Mammary epithelial cell (primary cell): ENCODE measurements at regions not wholly inside any gene's neighbourhood (a gene's known extent, or its start where the extent isn't known, plus 50 kb on each side); places are given as distances from the start of the nearest gene placed in this dataset.

Experiments
- EZH2 ChIP-seq: IDR thresholded peaks from 2 replicates; pipeline ENCODE4 v1.6.1; 2012; ENCODE audit warnings: low read length, inconsistent platforms, borderline replicate concordance
- TF ChIP-seq, protein P1 (sequence below), 2 donors: IDR thresholded peaks in 1 of 2; conservative IDR thresholded peaks in 1 of 2; 2 replicates each; pipeline ENCODE4 v1.5.1; 2011 to 2012; ENCODE audit warnings: inconsistent platforms in 2 of 2, low read length in 2 of 2, mild to moderate bottlenecking in 2 of 2, control low read depth in 1 of 2, low read depth in 1 of 2; ENCODE audit not compliant: insufficient read depth in 1 of 2; ENCODE audit errors: extremely low read depth in 1 of 2

DNA sequence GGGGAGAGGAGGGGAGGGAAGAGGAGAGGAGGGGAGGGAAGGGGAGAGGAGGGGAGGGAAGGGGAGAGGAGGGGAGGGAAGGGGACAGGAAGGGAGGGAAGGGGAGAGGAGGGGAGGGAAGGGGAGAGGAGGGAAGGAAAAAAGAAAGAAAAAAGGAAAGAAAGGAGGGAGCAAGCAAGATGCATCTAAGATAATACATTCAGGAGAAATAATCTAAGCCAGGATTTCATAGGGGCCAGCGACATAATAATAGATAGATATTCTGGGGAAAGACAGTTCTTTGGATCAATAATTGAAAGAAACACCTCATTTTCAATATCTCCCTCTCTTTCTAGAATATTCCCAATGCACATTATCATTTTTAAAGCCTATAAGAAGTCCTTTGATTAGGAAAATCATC is 328.9 kb upstream of the ID2 start:
- no peak for TF ChIP-seq EZH2
- TF ChIP-seq, protein P1, sequence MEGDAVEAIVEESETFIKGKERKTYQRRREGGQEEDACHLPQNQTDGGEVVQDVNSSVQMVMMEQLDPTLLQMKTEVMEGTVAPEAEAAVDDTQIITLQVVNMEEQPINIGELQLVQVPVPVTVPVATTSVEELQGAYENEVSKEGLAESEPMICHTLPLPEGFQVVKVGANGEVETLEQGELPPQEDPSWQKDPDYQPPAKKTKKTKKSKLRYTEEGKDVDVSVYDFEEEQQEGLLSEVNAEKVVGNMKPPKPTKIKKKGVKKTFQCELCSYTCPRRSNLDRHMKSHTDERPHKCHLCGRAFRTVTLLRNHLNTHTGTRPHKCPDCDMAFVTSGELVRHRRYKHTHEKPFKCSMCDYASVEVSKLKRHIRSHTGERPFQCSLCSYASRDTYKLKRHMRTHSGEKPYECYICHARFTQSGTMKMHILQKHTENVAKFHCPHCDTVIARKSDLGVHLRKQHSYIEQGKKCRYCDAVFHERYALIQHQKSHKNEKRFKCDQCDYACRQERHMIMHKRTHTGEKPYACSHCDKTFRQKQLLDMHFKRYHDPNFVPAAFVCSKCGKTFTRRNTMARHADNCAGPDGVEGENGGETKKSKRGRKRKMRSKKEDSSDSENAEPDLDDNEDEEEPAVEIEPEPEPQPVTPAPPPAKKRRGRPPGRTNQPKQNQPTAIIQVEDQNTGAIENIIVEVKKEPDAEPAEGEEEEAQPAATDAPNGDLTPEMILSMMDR (conservative IDR thresholded peaks at IDR 0.05 in 1 of 2, IDR thresholded peaks at IDR 0.05 in 1 of 2; ENCODE audit: extremely low read depth in 1 of 2, insufficient read depth in 1 of 2, low read depth in 1 of 2, low read length in 2 of 2), result no peak
